GM18517 (cell line): ENCODE measurements at regions not wholly inside any gene's neighbourhood (a gene's known extent, or its start where the extent isn't known, plus 50 kb on each side); places are given as distances from the start of the nearest gene placed in this dataset.
"Not testable (repeated sequence)": the region's sequence is repeated elsewhere in the genome, so short reads cannot be mapped to it uniquely, and the experiment has no call there.

Source experiments
- ATAC-seq: cut with Tn5 transposase; IDR thresholded peaks from one replicate; pipeline ENCODE4 v1.9.1; 2021; ENCODE audit warnings: mild to moderate bottlenecking, moderate library complexity; ENCODE audit not compliant: unreplicated experiment

DNA sequence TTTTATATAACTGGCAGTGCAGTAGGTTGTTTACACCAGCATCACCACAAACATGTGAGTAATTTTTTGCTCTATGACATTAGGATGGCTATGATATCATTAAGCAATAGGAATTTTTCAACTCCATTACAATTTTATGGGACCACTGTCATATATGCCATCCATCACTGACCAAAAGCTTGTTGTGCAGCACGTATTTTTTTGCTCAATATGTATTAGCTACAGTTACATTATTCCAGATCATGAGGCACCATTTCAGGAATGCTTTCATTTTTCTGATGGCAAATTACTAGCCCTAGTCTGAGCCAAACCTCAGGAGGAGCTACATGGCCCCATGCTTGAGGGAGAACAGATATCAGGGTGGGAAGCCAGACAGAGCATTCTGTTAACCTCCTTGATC, 56.8 kb upstream of the DCLK2 start:
- no peak for ATAC-seq

DNA sequence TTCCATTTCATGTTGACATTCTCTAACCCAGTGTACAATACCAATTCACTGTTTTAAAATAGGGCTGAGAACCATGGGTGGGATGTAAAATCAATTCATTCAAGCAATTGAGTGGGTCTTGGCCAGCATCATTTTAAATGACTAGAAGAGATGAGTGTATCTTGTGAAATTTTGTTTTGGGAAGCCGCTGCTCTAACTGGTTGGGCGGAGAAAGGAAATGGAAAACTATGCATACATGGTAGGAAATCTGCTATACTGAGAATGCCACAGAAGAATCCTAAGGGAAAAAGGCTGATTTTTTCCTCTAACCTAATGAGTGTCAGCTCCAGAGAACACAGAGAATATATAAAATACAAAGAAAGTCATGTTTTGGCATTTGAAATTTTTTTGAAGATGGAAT, 54.8 kb upstream of the DCLK2 start:
- ATAC-seq, result no peak

DNA sequence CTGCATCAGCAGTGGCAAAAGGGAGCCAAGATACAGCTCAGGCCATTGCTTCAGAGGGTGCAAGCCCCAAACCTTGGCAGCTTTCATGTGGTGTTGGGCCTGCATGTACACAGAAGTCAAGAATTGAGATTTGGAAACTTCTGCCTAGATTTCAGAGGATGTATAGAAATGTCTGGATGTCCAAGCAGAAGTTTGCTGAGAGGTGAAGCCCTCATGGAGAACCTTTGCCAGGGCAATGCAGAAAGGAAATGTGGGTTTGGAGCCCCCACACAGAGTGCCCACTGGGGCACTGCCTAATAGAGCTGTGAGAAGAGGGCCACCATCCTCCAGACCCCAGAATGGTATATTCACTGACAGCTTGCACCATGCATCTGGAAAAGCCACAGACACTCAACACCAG, 51.3 kb upstream of the DCLK2 start:
- not testable (repeated sequence) for ATAC-seq
